Loucy (cell line): ENCODE measurements at regions not wholly inside any gene's neighbourhood (a gene's known extent, or its start where the extent isn't known, plus 50 kb on each side); places are given as distances from the start of the nearest gene placed in this dataset.

Experiments
- H2AFZ ChIP-seq: fragments of 200-600 bp; sonication (generic); 2 replicates; pipeline ENCODE4 v1.6.0; 2016; ENCODE audit warnings: antibody characterized with exemption, mild to moderate bottlenecking, low read length, moderate library complexity
- H3F3A ChIP-seq: fragments of 200-600 bp; 2 replicates; pipeline ENCODE4 v1.6.0; 2016; ENCODE audit warnings: antibody characterized with exemption, low read depth, mild to moderate bottlenecking
- H3K27me3 ChIP-seq: fragments of 200-600 bp; sonication (generic); 2 replicates; pipeline ENCODE4 v1.6.1; 2014; ENCODE audit warnings: low read length, mild to moderate bottlenecking; ENCODE audit not compliant: insufficient read depth, poor library complexity, severe bottlenecking
- H3K36me3 ChIP-seq: fragments of 200-600 bp; sonication (generic); 2 replicates; pipeline ENCODE4 v1.6.1; 2016; ENCODE audit warnings: low read length; ENCODE audit not compliant: insufficient read depth
- H3K4me1 ChIP-seq: fragments of 200-600 bp; sonication (generic); 2 replicates; pipeline ENCODE4 v1.5.1; 2014; ENCODE audit warnings: low read length, mild to moderate bottlenecking; ENCODE audit not compliant: insufficient read depth, poor library complexity, severe bottlenecking
- H3K4me2 ChIP-seq: fragments of 200-600 bp; sonication (generic); 2 replicates; pipeline ENCODE4 v1.6.0; 2014; ENCODE audit warnings: antibody characterized with exemption, low read length, low read depth, mild to moderate bottlenecking; ENCODE audit not compliant: poor library complexity, severe bottlenecking
- H3K4me3 ChIP-seq: fragments of 200-600 bp; sonication (generic); 2 replicates; pipeline ENCODE4 v1.5.1; 2014; ENCODE audit warnings: low read length, mild to moderate bottlenecking, mixed read lengths; ENCODE audit not compliant: poor library complexity, severe bottlenecking
- H3K79me2 ChIP-seq: fragments of 200-600 bp; sonication (generic); 2 replicates; pipeline ENCODE4 v1.6.1; 2014; ENCODE audit warnings: low read length; ENCODE audit not compliant: insufficient read depth
- H3K9ac ChIP-seq: fragments of 200-600 bp; sonication (generic); 2 replicates; pipeline ENCODE4 v1.6.0; 2014; ENCODE audit warnings: mild to moderate bottlenecking, low read depth, low read length, moderate library complexity; ENCODE audit not compliant: poor library complexity, severe bottlenecking
- H3K9me2 ChIP-seq: fragments of 200-600 bp; sonication (generic); replicated peaks from 2 replicates; pipeline ENCODE4 v1.6.1; 2016; ENCODE audit warnings: low read depth, low read length, mixed read lengths
- H3K9me3 ChIP-seq: fragments of 200-600 bp; sonication (generic); 2 replicates; pipeline ENCODE4 v1.6.1; 2014; ENCODE audit warnings: mild to moderate bottlenecking, antibody characterized with exemption, low read length, low read depth; ENCODE audit not compliant: insufficient read depth
- H4K20me1 ChIP-seq: fragments of 200-600 bp; sonication (generic); 2 replicates; pipeline ENCODE4 v1.6.0; 2014; ENCODE audit warnings: antibody characterized with exemption, low read length, mild to moderate bottlenecking; ENCODE audit not compliant: insufficient read depth, poor library complexity, severe bottlenecking
- EZH2phosphoT487 ChIP-seq: fragments of 200-600 bp; IDR thresholded peaks from 2 replicates; pipeline ENCODE4 v1.6.1; 2018; ENCODE audit warnings: antibody characterized with exemption, mild to moderate bottlenecking, moderate library complexity, borderline replicate concordance
- TF ChIP-seq, protein P1 (sequence below): fragments of 200-600 bp; sonication (generic); conservative IDR thresholded peaks from 2 replicates; pipeline ENCODE4 v1.5.1; 2014; ENCODE audit warnings: mild to moderate bottlenecking, antibody characterized with exemption, low read length

- Histone ChIP-seq H3K9me3 (0 out of 2 replicates have a peak, but pooled peaks cover 5% of the 10 kb centered on the region), H3K9ac (no peak overlapping the region), H4K20me1 (no peaks in the 10 kb centered on the region), H3K79me2 (no peaks in the 10 kb centered on the region), H3K4me1 (no peaks in the 10 kb centered on the region), H3K9me2 (no peaks in the 10 kb centered on the region), H3K4me3 (no peak overlapping the region), H3F3A (no peaks in the 10 kb centered on the region), H2AFZ (no peak overlapping the region), H3K4me2 (no peak overlapping the region), H3K27me3 (no peaks in the 10 kb centered on the region), H3K36me3 (no peaks in the 10 kb centered on the region)
- TF ChIP-seq, protein P1, sequence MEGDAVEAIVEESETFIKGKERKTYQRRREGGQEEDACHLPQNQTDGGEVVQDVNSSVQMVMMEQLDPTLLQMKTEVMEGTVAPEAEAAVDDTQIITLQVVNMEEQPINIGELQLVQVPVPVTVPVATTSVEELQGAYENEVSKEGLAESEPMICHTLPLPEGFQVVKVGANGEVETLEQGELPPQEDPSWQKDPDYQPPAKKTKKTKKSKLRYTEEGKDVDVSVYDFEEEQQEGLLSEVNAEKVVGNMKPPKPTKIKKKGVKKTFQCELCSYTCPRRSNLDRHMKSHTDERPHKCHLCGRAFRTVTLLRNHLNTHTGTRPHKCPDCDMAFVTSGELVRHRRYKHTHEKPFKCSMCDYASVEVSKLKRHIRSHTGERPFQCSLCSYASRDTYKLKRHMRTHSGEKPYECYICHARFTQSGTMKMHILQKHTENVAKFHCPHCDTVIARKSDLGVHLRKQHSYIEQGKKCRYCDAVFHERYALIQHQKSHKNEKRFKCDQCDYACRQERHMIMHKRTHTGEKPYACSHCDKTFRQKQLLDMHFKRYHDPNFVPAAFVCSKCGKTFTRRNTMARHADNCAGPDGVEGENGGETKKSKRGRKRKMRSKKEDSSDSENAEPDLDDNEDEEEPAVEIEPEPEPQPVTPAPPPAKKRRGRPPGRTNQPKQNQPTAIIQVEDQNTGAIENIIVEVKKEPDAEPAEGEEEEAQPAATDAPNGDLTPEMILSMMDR, result no peak
- TF ChIP-seq EZH2phosphoT487, result no peak
These were observed 159.8 kb downstream of the DPY19L2 start for GRCh38 chr12:63508543-63508942.

GRCh38 chr12:63499567-63499966 is 168.7 kb downstream of the DPY19L2 start:
- no peaks in the 10 kb centered on the region for H3K27me3 ChIP-seq
- no peak overlapping the region for H3K4me3 ChIP-seq
- no peak overlapping the region for H3K4me2 ChIP-seq
- peaks cover 4% of the 10 kb centered on the region for H3K4me1 ChIP-seq
- no peak for TF ChIP-seq EZH2phosphoT487
- TF ChIP-seq, protein P1, result no peak
- no peaks in the 10 kb centered on the region for H3K9me2 ChIP-seq
- H3K9ac ChIP-seq, result no peak overlapping the region
- no peaks in the 10 kb centered on the region for H3K36me3 ChIP-seq
- H2AFZ ChIP-seq, result no peak overlapping the region
- no peaks in the 10 kb centered on the region for H4K20me1 ChIP-seq
- no peaks in the 10 kb centered on the region for H3K9me3 ChIP-seq
- H3F3A ChIP-seq, result no peaks in the 10 kb centered on the region
- H3K79me2 ChIP-seq, result no peaks in the 10 kb centered on the region

DNA sequence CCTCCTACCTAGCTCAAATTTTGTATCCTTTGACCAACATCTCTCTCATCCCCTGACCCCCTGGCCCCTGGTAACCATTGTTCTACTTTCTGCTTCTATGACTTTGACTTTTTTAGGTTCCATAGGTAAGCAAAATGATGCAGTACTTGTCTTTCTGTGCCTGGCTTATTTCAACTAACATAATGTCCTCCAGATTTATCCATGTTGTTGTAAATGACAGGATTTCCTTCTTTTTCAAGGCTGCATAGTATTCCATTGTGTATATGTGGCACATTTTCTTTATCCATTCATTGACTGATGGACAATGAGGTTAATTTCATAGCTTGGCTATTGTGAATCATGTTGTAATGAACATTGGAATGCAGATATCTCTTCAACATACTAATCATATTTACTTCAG is 170.1 kb downstream of the DPY19L2 start:
- H3F3A ChIP-seq, result no peaks in the 10 kb centered on the region
- H3K4me1 ChIP-seq, result peaks cover 4% of the 10 kb centered on the region
- no peaks in the 10 kb centered on the region for H3K27me3 ChIP-seq
- H3K4me2 ChIP-seq, result no peak overlapping the region
- no peaks in the 10 kb centered on the region for H3K9me3 ChIP-seq
- no peak overlapping the region for H2AFZ ChIP-seq
- H3K36me3 ChIP-seq, result no peaks in the 10 kb centered on the region
- no peak for TF ChIP-seq EZH2phosphoT487
- TF ChIP-seq, protein P1, result no peak
- no peaks in the 10 kb centered on the region for H3K79me2 ChIP-seq
- H3K4me3 ChIP-seq, result no peak overlapping the region
- H3K9me2 ChIP-seq, result no peaks in the 10 kb centered on the region
- no peak overlapping the region for H3K9ac ChIP-seq
- no peaks in the 10 kb centered on the region for H4K20me1 ChIP-seq
